Liver (tissue), 3 donors: ENCODE measurements at regions not wholly inside any gene's neighbourhood (a gene's known extent, or its start where the extent isn't known, plus 50 kb on each side); places are given as distances from the start of the nearest gene placed in this dataset.

Experiments
- CTCF ChIP-seq: fragments of 150-350 bp; IDR thresholded peaks from 2 replicates; pipeline ENCODE4 v1.5.1; 2017; ENCODE audit warnings: improper control_type of control experiment, low read depth, low read length; ENCODE audit not compliant: missing input control
- EGR1 ChIP-seq, 2 donors: IDR thresholded peaks; 2 replicates each; pipeline ENCODE4 v1.6.1; 2016 to 2018; ENCODE audit warnings: antibody characterized with exemption in 2 of 2, low read depth in 2 of 2
- MAX ChIP-seq: IDR thresholded peaks from 2 replicates; pipeline ENCODE4 v1.6.1; 2016; ENCODE audit warnings: antibody characterized with exemption
- RAD21 ChIP-seq, 2 donors: IDR thresholded peaks; 2 replicates each; pipeline ENCODE4 v1.6.1; 2016; ENCODE audit warnings: antibody characterized with exemption in 2 of 2, mild to moderate bottlenecking in 2 of 2
- YY1 ChIP-seq: IDR thresholded peaks from 2 replicates; pipeline ENCODE4 v1.6.1; 2016; ENCODE audit warnings: antibody characterized with exemption, mild to moderate bottlenecking
- donor health status: healthy.
- donor health status: healthy.

GRCh38 chr12:24244231-24244630 lies 294.8 kb upstream of the SOX5 start:
- TF ChIP-seq MAX = no peak
- no peak for TF ChIP-seq RAD21 (IDR thresholded peaks at IDR 0.05)
- TF ChIP-seq CTCF = no peak
- no peak for TF ChIP-seq EGR1 (IDR thresholded peaks at IDR 0.05; ENCODE audit: low read depth in 2 of 2)
- TF ChIP-seq YY1 = no peak
